ENCODE measurements at regions not wholly inside any gene's neighbourhood (a gene's known extent, or its start where the extent isn't known, plus 50 kb on each side); places are given as distances from the start of the nearest gene placed in this dataset.

DNA sequence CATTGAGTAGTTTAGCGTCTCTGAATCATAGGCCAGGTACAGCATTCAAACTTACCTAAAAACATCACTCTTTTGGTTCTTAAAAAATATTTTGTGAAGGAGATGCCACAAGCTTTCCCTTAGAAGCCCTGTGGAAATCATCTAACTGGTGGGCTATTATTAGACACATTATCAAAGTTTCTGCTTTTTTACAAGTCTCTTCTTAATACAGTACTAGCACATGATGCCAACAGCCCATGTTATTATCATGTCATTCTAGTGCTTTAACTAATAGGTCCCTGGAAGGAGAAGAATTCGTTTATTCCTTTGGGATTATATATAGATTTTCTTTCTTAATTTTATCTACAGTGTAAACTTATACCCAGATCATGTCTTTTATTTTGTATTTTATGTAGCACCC is 146.0 kb upstream of the PTPRK start:
- no peaks in the 10 kb centered on the region for H3K27me3 ChIP-seq (ENCODE audit: insufficient read depth)
- Mint-ChIP-seq H3K27me3 (ENCODE audit: insufficient read depth, low read depth, poor library complexity) (no peaks in the 10 kb centered on the region), H3K4me1 (no peaks in the 10 kb centered on the region)

DNA sequence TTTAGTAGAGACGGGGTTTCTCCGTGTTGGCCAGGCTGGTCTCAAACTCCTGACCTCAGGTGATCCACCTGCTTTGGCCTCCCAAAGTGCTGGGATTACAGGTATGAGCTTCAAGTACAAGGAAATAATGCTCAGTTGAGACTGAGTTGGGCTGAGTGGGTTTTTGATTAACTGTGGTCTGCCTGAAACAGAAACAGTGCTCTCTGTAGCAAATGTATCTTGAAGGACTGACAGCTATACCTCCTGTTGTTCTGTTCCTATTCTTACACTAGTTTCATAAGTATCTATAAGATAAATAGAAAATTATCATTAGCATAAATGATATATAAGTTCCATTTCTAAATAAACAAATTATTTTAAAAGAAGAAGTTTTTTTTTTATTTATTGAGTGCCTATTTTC is 142.8 kb upstream of the PTPRK start:
- H3K36me3 ChIP-seq (ENCODE audit: insufficient read depth) = no peaks in the 10 kb centered on the region
- Mint-ChIP-seq H3K36me3 (ENCODE audit: low read depth) (no peaks in the 10 kb centered on the region), H3K27ac (no peak overlapping the region), H3K4me1 (no peaks in the 10 kb centered on the region), H3K9me3 (no peaks in the 10 kb centered on the region), H3K4me3 (no peak overlapping the region), H3K27me3 (ENCODE audit: insufficient read depth, low read depth, poor library complexity) (no peaks in the 10 kb centered on the region)
- ATAC-seq (no peak), DNase-seq (ENCODE audit: low spot score) (no peak)
- 0 out of 2 replicates have a peak, but pooled peaks cover 7% of the 10 kb centered on the region for H3K9me2 ChIP-seq (ENCODE audit: insufficient read depth)
- no peak overlapping the region for H3K27ac ChIP-seq (ENCODE audit: low read depth)
- no peaks in the 10 kb centered on the region for H3K4me1 ChIP-seq (ENCODE audit: insufficient read depth)
- TF ChIP-seq ZNF331 (CRISPR knock-in tag; IDR thresholded peaks at IDR 0.05; ENCODE audit: low read depth) = no peak
- H2AFZ ChIP-seq = no peak overlapping the region
- no peaks in the 10 kb centered on the region for H4K20me1 ChIP-seq (replicated peaks; ENCODE audit: insufficient read depth)
- no peaks in the 10 kb centered on the region for H3K27me3 ChIP-seq (ENCODE audit: insufficient read depth)
- H3K79me2 ChIP-seq (replicated peaks; ENCODE audit: insufficient read depth) = no peaks in the 10 kb centered on the region
- H3K4me2 ChIP-seq = no peak overlapping the region
- H3F3A ChIP-seq (replicated peaks; ENCODE audit: low read depth) = no peaks in the 10 kb centered on the region
- H3K4me3 ChIP-seq = no peak overlapping the region

More for the DNA sequence above, 146.0 kb upstream of the PTPRK start:
- Histone ChIP-seq H3K4me2 (no peak overlapping the region), H3K4me1 (ENCODE audit: insufficient read depth) (no peaks in the 10 kb centered on the region), H3K36me3 (ENCODE audit: insufficient read depth) (no peaks in the 10 kb centered on the region), H3F3A (replicated peaks; ENCODE audit: low read depth) (no peaks in the 10 kb centered on the region), H3K79me2 (replicated peaks; ENCODE audit: insufficient read depth) (no peaks in the 10 kb centered on the region), H3K9me2 (ENCODE audit: insufficient read depth) (0 out of 2 replicates have a peak, but pooled peaks cover 7% of the 10 kb centered on the region), H4K20me1 (replicated peaks; ENCODE audit: insufficient read depth) (no peaks in the 10 kb centered on the region), H2AFZ (peak overlapping the region; percentile 20; the same call in 1 of the 2 replicates), H3K27ac (ENCODE audit: low read depth) (no peak overlapping the region), H3K4me3 (no peak overlapping the region)
- no peak for ATAC-seq
- no peak overlapping the region for H3K4me3 Mint-ChIP-seq
- H3K9me3 Mint-ChIP-seq = no peaks in the 10 kb centered on the region
- H3K36me3 Mint-ChIP-seq (ENCODE audit: low read depth) = no peaks in the 10 kb centered on the region
- TF ChIP-seq ZNF331 (CRISPR knock-in tag; IDR thresholded peaks at IDR 0.05; ENCODE audit: low read depth) = no peak
- DNase-seq (ENCODE audit: low spot score) = no peak
- no peak overlapping the region for H3K27ac Mint-ChIP-seq

DNA sequence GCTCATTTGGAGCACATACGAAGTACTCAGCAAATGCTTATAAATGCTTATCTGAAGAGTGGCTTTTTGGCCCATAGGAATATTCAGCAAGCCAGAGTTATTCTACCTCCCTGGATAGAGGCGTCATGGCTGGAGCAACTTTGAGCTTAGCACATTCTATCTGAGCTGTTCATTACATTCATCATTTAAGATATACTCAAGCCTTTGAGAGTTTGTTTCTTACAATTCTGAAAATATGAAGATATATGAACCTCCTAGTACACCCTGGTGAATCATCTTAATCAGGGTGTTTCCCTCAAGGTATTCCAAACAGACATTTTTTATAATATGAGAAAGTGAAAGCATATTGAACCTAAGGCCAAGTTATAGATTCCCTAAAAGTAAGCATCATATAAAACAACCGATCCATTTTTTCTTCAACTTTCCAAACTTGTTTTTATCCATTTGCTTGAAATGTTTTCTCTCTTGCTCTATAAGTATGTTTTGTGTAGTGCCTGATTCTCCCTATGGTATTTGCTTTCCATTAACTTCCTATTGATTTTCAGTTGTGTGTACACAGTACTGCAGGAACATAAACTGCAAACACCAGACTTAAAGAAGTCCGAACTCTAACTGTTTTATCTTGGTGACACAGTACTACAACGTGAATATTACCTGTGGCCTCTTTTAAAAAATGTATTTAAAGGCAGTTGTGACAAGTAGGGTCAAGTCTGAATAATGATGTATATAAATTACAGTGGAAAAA is 139.7 kb upstream of the PTPRK start:
- H3K27ac ChIP-seq (ENCODE audit: low read depth) = no peak overlapping the region
- no peak overlapping the region for H3K4me2 ChIP-seq
- H3K4me1 Mint-ChIP-seq = no peaks in the 10 kb centered on the region
- no peak overlapping the region for H3K27ac Mint-ChIP-seq
- H3K27me3 Mint-ChIP-seq (ENCODE audit: insufficient read depth, low read depth, poor library complexity) = no peaks in the 10 kb centered on the region
- H4K20me1 ChIP-seq (replicated peaks; ENCODE audit: insufficient read depth) = no peaks in the 10 kb centered on the region
- ATAC-seq = no peak
- H3K4me3 Mint-ChIP-seq = no peak overlapping the region
- H3K27me3 ChIP-seq (ENCODE audit: insufficient read depth) = no peaks in the 10 kb centered on the region
- no peaks in the 10 kb centered on the region for H3K36me3 ChIP-seq (ENCODE audit: insufficient read depth)
- H3K79me2 ChIP-seq (replicated peaks; ENCODE audit: insufficient read depth) = no peaks in the 10 kb centered on the region
- H3F3A ChIP-seq (replicated peaks; ENCODE audit: low read depth) = no peaks in the 10 kb centered on the region
- H3K9me3 Mint-ChIP-seq = no peaks in the 10 kb centered on the region
- H3K9me2 ChIP-seq (ENCODE audit: insufficient read depth) = no peaks in the 10 kb centered on the region
- no peak overlapping the region for H3K4me3 ChIP-seq
- H3K36me3 Mint-ChIP-seq (ENCODE audit: low read depth) = no peaks in the 10 kb centered on the region
- no peaks in the 10 kb centered on the region for H3K4me1 ChIP-seq (ENCODE audit: insufficient read depth)
- DNase-seq (ENCODE audit: low spot score) = no peak
- H2AFZ ChIP-seq = no peak overlapping the region
- TF ChIP-seq JUNB (IDR thresholded peaks at IDR 0.05; ENCODE audit: unreplicated experiment) (no peak), ZNF114 (CRISPR knock-in tag; IDR thresholded peaks at IDR 0.05) (no peak), ZNF331 (CRISPR knock-in tag; IDR thresholded peaks at IDR 0.05; ENCODE audit: low read depth) (no peak)
- TF ChIP-seq, protein P1, sequence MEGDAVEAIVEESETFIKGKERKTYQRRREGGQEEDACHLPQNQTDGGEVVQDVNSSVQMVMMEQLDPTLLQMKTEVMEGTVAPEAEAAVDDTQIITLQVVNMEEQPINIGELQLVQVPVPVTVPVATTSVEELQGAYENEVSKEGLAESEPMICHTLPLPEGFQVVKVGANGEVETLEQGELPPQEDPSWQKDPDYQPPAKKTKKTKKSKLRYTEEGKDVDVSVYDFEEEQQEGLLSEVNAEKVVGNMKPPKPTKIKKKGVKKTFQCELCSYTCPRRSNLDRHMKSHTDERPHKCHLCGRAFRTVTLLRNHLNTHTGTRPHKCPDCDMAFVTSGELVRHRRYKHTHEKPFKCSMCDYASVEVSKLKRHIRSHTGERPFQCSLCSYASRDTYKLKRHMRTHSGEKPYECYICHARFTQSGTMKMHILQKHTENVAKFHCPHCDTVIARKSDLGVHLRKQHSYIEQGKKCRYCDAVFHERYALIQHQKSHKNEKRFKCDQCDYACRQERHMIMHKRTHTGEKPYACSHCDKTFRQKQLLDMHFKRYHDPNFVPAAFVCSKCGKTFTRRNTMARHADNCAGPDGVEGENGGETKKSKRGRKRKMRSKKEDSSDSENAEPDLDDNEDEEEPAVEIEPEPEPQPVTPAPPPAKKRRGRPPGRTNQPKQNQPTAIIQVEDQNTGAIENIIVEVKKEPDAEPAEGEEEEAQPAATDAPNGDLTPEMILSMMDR (conservative IDR thresholded peaks at IDR 0.05; ENCODE audit: low read depth in 2 of 2) = no peak
- TF ChIP-seq, protein P2, sequence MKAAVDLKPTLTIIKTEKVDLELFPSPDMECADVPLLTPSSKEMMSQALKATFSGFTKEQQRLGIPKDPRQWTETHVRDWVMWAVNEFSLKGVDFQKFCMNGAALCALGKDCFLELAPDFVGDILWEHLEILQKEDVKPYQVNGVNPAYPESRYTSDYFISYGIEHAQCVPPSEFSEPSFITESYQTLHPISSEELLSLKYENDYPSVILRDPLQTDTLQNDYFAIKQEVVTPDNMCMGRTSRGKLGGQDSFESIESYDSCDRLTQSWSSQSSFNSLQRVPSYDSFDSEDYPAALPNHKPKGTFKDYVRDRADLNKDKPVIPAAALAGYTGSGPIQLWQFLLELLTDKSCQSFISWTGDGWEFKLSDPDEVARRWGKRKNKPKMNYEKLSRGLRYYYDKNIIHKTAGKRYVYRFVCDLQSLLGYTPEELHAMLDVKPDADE (IDR thresholded peaks at IDR 0.05) = no peak
- TF ChIP-seq, protein P3, sequence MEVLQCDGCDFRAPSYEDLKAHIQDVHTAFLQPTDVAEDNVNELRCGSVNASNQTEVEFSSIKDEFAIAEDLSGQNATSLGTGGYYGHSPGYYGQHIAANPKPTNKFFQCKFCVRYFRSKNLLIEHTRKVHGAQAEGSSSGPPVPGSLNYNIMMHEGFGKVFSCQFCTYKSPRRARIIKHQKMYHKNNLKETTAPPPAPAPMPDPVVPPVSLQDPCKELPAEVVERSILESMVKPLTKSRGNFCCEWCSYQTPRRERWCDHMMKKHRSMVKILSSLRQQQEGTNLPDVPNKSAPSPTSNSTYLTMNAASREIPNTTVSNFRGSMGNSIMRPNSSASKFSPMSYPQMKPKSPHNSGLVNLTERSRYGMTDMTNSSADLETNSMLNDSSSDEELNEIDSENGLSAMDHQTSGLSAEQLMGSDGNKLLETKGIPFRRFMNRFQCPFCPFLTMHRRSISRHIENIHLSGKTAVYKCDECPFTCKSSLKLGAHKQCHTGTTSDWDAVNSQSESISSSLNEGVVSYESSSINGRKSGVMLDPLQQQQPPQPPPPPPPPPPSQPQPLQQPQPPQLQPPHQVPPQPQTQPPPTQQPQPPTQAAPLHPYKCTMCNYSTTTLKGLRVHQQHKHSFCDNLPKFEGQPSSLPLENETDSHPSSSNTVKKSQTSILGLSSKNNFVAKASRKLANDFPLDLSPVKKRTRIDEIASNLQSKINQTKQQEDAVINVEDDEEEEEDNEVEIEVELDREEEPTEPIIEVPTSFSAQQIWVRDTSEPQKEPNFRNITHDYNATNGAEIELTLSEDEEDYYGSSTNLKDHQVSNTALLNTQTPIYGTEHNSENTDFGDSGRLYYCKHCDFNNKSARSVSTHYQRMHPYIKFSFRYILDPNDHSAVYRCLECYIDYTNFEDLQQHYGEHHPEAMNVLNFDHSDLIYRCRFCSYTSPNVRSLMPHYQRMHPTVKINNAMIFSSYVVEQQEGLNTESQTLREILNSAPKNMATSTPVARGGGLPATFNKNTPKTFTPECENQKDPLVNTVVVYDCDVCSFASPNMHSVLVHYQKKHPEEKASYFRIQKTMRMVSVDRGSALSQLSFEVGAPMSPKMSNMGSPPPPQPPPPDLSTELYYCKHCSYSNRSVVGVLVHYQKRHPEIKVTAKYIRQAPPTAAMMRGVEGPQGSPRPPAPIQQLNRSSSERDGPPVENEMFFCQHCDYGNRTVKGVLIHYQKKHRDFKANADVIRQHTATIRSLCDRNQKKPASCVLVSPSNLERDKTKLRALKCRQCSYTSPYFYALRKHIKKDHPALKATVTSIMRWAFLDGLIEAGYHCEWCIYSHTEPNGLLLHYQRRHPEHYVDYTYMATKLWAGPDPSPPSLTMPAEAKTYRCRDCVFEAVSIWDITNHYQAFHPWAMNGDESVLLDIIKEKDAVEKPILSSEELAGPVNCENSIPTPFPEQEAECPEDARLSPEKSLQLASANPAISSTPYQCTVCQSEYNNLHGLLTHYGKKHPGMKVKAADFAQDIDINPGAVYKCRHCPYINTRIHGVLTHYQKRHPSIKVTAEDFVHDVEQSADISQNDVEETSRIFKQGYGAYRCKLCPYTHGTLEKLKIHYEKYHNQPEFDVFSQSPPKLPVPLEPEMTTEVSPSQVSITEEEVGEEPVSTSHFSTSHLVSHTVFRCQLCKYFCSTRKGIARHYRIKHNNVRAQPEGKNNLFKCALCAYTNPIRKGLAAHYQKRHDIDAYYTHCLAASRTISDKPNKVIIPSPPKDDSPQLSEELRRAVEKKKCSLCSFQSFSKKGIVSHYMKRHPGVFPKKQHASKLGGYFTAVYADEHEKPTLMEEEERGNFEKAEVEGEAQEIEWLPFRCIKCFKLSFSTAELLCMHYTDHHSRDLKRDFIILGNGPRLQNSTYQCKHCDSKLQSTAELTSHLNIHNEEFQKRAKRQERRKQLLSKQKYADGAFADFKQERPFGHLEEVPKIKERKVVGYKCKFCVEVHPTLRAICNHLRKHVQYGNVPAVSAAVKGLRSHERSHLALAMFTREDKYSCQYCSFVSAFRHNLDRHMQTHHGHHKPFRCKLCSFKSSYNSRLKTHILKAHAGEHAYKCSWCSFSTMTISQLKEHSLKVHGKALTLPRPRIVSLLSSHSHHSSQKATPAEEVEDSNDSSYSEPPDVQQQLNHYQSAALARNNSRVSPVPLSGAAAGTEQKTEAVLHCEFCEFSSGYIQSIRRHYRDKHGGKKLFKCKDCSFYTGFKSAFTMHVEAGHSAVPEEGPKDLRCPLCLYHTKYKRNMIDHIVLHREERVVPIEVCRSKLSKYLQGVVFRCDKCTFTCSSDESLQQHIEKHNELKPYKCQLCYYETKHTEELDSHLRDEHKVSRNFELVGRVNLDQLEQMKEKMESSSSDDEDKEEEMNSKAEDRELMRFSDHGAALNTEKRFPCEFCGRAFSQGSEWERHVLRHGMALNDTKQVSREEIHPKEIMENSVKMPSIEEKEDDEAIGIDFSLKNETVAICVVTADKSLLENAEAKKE (CRISPR knock-in tag; IDR thresholded peaks at IDR 0.05) = no peak

Data from GM23338 (cell line).